Neutrophil (primary cell): ENCODE measurements at regions not wholly inside any gene's neighbourhood (a gene's known extent, or its start where the extent isn't known, plus 50 kb on each side); places are given as distances from the start of the nearest gene placed in this dataset.

Source experiments
- H3K27ac ChIP-seq: fragments of 200-600 bp; sonication (generic); 2 replicates; pipeline ENCODE4 v1.5.1; 2016; ENCODE audit warnings: mild to moderate bottlenecking, moderate library complexity
- H3K27me3 ChIP-seq: fragments of 200-600 bp; sonication (generic); 2 replicates; pipeline ENCODE4 v1.6.0; 2016; ENCODE audit warnings: mild to moderate bottlenecking
- H3K36me3 ChIP-seq: fragments of 200-600 bp; sonication (generic); 2 replicates; pipeline ENCODE4 v1.5.1; 2017
- H3K4me1 ChIP-seq, 2 experiments: fragments of 200-600 bp in 1 of 2; sonication (generic) in 1 of 2; 1 replicate in 1 of 2; 2 replicates in 1 of 2; pipeline versions ENCODE4 v1.5.1 to v1.6.1; 2013 to 2016; ENCODE audit warnings: low read depth in 1 of 2, low read length in 1 of 2, mild to moderate bottlenecking in 1 of 2, moderate library complexity in 1 of 2; ENCODE audit not compliant: control insufficient read depth in 1 of 2, insufficient read depth in 1 of 2
- H3K4me3 ChIP-seq, 2 experiments: fragments of 200-600 bp in 1 of 2; sonication (generic) in 1 of 2; 1 replicate in 1 of 2; 2 replicates in 1 of 2; pipeline ENCODE4 v1.5.1; 2013 to 2016; ENCODE audit warnings: low read depth in 1 of 2, low read length in 1 of 2, mild to moderate bottlenecking in 1 of 2, moderate library complexity in 1 of 2
- H3K9me3 ChIP-seq: fragments of 200-600 bp; sonication (generic); 2 replicates; pipeline ENCODE4 v1.5.1; 2016
- CTCF ChIP-seq: fragments of 200-600 bp; sonication (generic); IDR thresholded peaks from 2 replicates; pipeline ENCODE4 v1.5.1; 2016; ENCODE audit warnings: antibody characterized with exemption

- no peaks in the 10 kb centered on the region for H3K4me1 ChIP-seq
- H3K36me3 ChIP-seq = no peaks in the 10 kb centered on the region
- no peak overlapping the region for H3K27ac ChIP-seq
- TF ChIP-seq CTCF = no peak
- H3K9me3 ChIP-seq = no peaks in the 10 kb centered on the region
- no peak overlapping the region for H3K4me3 ChIP-seq
- H3K27me3 ChIP-seq = no peaks in the 10 kb centered on the region
Observed at GRCh38 chr4:77538144-77538543, 67.5 kb upstream of the CXCL13 start.

- no peaks in the 10 kb centered on the region for H3K4me1 ChIP-seq
- H3K9me3 ChIP-seq = no peaks in the 10 kb centered on the region
- no peaks in the 10 kb centered on the region for H3K36me3 ChIP-seq
- no peak overlapping the region for H3K27ac ChIP-seq
- no peak for TF ChIP-seq CTCF
- H3K27me3 ChIP-seq = no peaks in the 10 kb centered on the region
- no peak overlapping the region for H3K4me3 ChIP-seq
Observed at GRCh38 chr4:77538574-77539157, 67.0 kb upstream of the CXCL13 start.
